ENCODE measurements at regions not wholly inside any gene's neighbourhood (a gene's known extent, or its start where the extent isn't known, plus 50 kb on each side); places are given as distances from the start of the nearest gene placed in this dataset.

DNA sequence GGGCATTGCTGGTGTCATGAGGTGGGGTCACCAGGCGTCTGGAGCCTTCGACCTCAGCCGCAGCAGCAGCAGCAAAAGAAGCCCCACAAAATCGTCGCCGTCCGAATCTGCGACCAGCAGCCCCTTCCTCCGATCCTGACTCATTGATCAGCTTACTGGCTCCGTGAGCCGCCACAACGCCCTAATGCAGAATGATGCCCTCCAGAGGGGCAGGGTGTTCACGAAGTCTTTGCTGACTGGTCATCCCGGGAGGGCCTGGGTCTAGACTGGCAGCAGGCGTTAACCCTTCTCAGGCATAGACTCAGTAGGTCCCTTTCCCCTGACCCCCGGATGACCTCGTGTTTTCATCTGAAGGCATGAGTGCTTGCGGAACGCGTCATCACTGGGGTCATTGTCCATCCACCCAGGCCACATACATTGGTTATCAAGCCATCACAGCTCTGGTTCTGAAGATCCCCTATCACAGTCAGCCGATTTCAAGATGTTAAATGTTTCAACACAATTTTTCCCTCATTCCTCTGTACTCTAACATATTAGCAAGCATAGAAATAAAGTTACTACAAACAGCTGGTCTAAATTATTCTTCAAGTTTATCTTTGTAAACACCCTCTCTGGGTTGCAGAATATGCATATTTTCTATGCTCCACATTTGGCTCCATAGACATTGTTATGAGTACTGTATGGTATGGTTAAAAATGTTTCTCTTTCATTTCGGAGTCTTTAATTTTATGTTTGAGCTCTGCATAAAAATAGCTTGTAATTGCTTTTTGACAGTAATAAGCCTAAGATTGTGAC is 83.3 kb upstream of the SALL3 start:
- intact Hi-C loops (cut with DNase I, micrococcal nuclease) = no loop called here
- TF ChIP-seq, protein P1, sequence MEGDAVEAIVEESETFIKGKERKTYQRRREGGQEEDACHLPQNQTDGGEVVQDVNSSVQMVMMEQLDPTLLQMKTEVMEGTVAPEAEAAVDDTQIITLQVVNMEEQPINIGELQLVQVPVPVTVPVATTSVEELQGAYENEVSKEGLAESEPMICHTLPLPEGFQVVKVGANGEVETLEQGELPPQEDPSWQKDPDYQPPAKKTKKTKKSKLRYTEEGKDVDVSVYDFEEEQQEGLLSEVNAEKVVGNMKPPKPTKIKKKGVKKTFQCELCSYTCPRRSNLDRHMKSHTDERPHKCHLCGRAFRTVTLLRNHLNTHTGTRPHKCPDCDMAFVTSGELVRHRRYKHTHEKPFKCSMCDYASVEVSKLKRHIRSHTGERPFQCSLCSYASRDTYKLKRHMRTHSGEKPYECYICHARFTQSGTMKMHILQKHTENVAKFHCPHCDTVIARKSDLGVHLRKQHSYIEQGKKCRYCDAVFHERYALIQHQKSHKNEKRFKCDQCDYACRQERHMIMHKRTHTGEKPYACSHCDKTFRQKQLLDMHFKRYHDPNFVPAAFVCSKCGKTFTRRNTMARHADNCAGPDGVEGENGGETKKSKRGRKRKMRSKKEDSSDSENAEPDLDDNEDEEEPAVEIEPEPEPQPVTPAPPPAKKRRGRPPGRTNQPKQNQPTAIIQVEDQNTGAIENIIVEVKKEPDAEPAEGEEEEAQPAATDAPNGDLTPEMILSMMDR (IDR thresholded peaks at IDR 0.05) = no peak
- Histone ChIP-seq H3K4me1 (ENCODE audit: low read depth) (no peaks in the 10 kb centered on the region), H3K4me3 (no peak overlapping the region), H3K36me3 (ENCODE audit: low read depth) (no peaks in the 10 kb centered on the region), H3K9me3 (no peaks in the 10 kb centered on the region)
- DNase-seq (no peak), ATAC-seq (no peak)

DNA sequence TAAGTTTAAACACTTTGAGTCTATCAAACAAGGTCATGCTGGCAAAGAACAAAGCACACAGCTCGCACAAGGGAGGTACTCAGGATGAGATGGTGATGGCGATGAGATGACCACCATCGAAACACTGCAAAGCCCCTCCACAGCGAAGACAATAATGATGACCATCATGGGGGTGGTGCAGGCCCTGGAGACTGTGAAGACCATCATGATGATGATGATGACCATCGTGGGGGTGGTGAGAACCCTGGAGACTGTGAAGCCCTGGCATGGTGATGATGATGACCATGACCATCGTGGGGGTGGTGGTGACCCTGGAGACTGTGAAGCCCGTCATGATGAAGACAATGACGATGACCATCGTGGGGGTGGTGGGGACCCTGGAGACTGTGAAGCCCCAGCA is 81.6 kb upstream of the SALL3 start:
- Histone ChIP-seq H3K9me3 (no peaks in the 10 kb centered on the region), H3K36me3 (ENCODE audit: low read depth) (no peaks in the 10 kb centered on the region), H3K4me3 (no peak overlapping the region), H3K4me1 (ENCODE audit: low read depth) (no peaks in the 10 kb centered on the region)
- TF ChIP-seq, protein P1 (IDR thresholded peaks at IDR 0.05) = no peak
- intact Hi-C loops (cut with DNase I, micrococcal nuclease) = no loop called here
- ATAC-seq (no peak), DNase-seq (no peak)

DNA sequence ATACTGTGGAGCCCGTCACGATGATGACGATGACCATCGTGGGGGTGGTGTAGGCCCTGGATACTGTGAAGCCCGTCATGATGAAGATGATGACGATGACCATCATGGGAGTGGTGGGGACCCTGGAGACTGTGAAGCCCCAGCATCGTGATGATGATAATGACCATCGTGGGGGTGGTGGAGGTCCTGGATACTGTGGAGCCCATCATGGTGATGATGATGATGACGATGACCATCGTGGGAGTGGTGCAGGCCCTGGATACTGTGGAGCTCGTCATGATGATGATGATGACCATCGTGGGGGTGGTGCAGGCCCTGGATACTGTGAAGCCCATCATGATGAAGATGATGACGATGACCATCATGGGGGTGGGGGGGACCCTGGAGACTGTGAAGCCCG is 81.0 kb upstream of the SALL3 start:
- no peak overlapping the region for H3K4me3 ChIP-seq
- intact Hi-C loops (cut with DNase I, micrococcal nuclease) = no loop called here
- TF ChIP-seq, protein P1 (IDR thresholded peaks at IDR 0.05) = no peak
- H3K36me3 ChIP-seq (ENCODE audit: low read depth) = no peaks in the 10 kb centered on the region
- DNase-seq = no peak
- H3K4me1 ChIP-seq (ENCODE audit: low read depth) = no peaks in the 10 kb centered on the region
- no peak for ATAC-seq
- no peaks in the 10 kb centered on the region for H3K9me3 ChIP-seq

DNA sequence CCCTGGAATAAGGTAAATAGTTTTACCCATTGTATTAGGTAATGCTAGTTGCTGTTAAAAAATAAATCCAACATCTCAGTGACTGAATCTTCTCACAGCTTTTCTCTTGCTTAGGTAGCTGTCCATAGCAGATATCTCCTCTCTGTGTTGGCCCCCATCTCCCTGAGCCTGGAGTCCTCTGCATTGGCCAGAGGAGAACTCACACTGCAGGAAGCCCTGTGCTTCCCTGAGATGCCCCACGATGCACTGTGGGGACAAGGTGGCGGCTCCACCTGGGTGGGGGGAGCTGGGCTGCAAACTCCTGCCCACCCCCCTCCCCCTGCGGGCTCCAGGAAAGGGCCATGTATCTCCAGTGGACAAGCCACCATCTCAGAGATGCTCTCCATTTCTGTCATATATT is 80.4 kb upstream of the SALL3 start:
- TF ChIP-seq, protein P1 (IDR thresholded peaks at IDR 0.05) = no peak
- DNase-seq = no peak
- Histone ChIP-seq H3K4me1 (ENCODE audit: low read depth) (no peaks in the 10 kb centered on the region), H3K4me3 (no peak overlapping the region), H3K9me3 (no peaks in the 10 kb centered on the region), H3K36me3 (ENCODE audit: low read depth) (no peaks in the 10 kb centered on the region)
- intact Hi-C loops (cut with DNase I, micrococcal nuclease) = no loop called here
- no peak for ATAC-seq

DNA sequence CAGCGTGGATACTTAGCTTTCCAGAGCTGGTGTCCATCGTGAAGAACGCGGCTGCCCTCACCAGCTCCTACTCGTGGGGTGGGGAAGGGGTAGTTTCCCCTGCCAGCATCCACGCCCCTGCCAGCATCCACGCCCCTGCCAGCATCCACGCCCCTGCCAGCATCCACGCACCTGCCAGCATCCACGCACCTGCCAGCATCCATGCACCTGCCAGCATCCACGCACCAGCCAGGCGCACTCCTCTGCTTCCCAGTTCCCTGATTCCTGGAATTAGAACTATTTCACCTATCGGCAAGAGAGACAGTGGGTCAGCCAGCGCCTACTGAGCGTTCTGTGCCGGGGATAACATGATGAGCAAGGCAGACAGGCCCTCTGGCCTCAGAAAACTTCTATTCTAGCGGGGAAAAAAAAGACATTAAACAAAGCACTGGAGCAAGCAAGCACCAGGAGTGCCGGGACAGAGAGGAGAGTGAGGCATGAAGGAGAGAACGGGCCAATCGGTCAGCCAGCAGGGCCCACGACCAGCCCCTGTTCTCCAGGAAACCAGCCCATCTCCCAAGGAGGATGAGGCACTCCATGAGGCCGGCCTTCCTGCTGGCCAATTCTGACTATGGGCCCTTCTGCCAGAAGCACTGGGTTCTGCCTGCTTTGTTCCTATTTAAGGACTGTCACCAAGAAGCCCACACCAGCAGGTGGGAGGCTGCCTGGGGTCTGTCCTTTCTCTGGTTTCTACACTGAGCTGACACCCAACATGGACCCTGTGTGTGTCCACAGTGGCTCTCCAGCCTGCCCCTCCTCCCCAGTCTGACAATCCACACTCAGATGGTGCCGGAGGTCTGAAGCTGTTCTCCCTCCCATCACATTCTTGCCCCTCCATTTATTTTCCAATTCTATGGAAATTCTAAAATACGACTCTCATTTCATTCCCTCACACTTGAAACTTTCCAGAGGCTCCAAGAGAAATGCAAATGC is 78.4 kb upstream of the SALL3 start:
- TF ChIP-seq, protein P1 (IDR thresholded peaks at IDR 0.05) = no peak
- Histone ChIP-seq H3K36me3 (ENCODE audit: low read depth) (no peaks in the 10 kb centered on the region), H3K4me1 (ENCODE audit: low read depth) (no peaks in the 10 kb centered on the region), H3K4me3 (no peak overlapping the region), H3K9me3 (no peaks in the 10 kb centered on the region)
- DNase-seq (no peak), ATAC-seq (no peak)
- intact Hi-C loops (cut with DNase I, micrococcal nuclease) = no loop called here
